GM19035 (cell line): ENCODE measurements at regions not wholly inside any gene's neighbourhood (a gene's known extent, or its start where the extent isn't known, plus 50 kb on each side); places are given as distances from the start of the nearest gene placed in this dataset.
"Not testable (repeated sequence)": the region's sequence is repeated elsewhere in the genome, so short reads cannot be mapped to it uniquely, and the experiment has no call there.

ENCODE experiments used
- ATAC-seq: cut with Tn5 transposase; IDR thresholded peaks from one replicate; pipeline ENCODE4 v1.9.1; 2021; ENCODE audit not compliant: unreplicated experiment

- peak; percentile 93 for ATAC-seq
These were observed 390.1 kb downstream of the ZFHX3 start for GRCh38 chr16:72657791-72658190.

- no peak for ATAC-seq
These were observed 390.8 kb downstream of the ZFHX3 start for GRCh38 chr16:72657164-72657563.

GRCh38 chr16:72654535-72654934 is 393.4 kb downstream of the ZFHX3 start:
- ATAC-seq, result no peak

- no peak for ATAC-seq
These were observed 398.5 kb downstream of the ZFHX3 start for GRCh38 chr16:72649254-72649944.

- no peak for ATAC-seq
These were observed 401.3 kb downstream of the ZFHX3 start for GRCh38 chr16:72646615-72647014.

GRCh38 chr16:72645538-72645937 is 402.4 kb downstream of the ZFHX3 start:
- ATAC-seq, result no peak

- no peak for ATAC-seq
These were observed 403.0 kb downstream of the ZFHX3 start for GRCh38 chr16:72644911-72645310.

- ATAC-seq, result no peak
These were observed 408.4 kb downstream of the ZFHX3 start for GRCh38 chr16:72639494-72639893.

GRCh38 chr16:72637306-72637705 is 410.6 kb downstream of the ZFHX3 start:
- no peak for ATAC-seq

GRCh38 chr16:72635694-72636093 is 412.2 kb downstream of the ZFHX3 start:
- ATAC-seq, result no peak

- no peak for ATAC-seq
These were observed 412.8 kb downstream of the ZFHX3 start for GRCh38 chr16:72635104-72635503.

- ATAC-seq, result not testable (repeated sequence)
These were observed 420.6 kb downstream of the ZFHX3 start for GRCh38 chr16:72627182-72627896.

- no peak for ATAC-seq
These were observed 421.3 kb downstream of the ZFHX3 start for GRCh38 chr16:72626623-72627022.

GRCh38 chr16:72621651-72622050 is 426.3 kb downstream of the ZFHX3 start:
- no peak for ATAC-seq

GRCh38 chr16:72620853-72621252 is 427.1 kb downstream of the ZFHX3 start:
- ATAC-seq, result no peak

- no peak for ATAC-seq
These were observed 427.6 kb downstream of the ZFHX3 start for GRCh38 chr16:72620348-72620747.

- no peak for ATAC-seq
These were observed 432.1 kb downstream of the ZFHX3 start for GRCh38 chr16:72615856-72616255.

- ATAC-seq, result no peak
These were observed 435.2 kb downstream of the ZFHX3 start for GRCh38 chr16:72612718-72613117.

GRCh38 chr16:72612256-72612655 is 435.7 kb downstream of the ZFHX3 start:
- ATAC-seq, result no peak

- no peak for ATAC-seq
These were observed 438.0 kb upstream of the PMFBP1 start for GRCh38 chr16:72609933-72610332.

GRCh38 chr16:72609066-72609465 is 437.1 kb upstream of the PMFBP1 start:
- no peak for ATAC-seq

GRCh38 chr16:72604375-72604774 is 432.4 kb upstream of the PMFBP1 start:
- no peak for ATAC-seq

GRCh38 chr16:72602499-72602898 is 430.5 kb upstream of the PMFBP1 start:
- no peak for ATAC-seq
